Sigmoid colon (tissue), 6 donors: ENCODE measurements at regions not wholly inside any gene's neighbourhood (a gene's known extent, or its start where the extent isn't known, plus 50 kb on each side); places are given as distances from the start of the nearest gene placed in this dataset.
A peak's percentile ranks its signal among the peaks of the same experiment; 100 is the strongest.

ENCODE experiments used
- DNase-seq: peaks from one replicate; pipeline ENCODE4 v3.0.0-alpha.2; 2019
- H3K27ac ChIP-seq, 4 donors: fragments of 200-600 bp; sonication (generic); one replicate each; pipeline ENCODE4 v1.5.1; 2016 to 2019; ENCODE audit warnings: mild to moderate bottlenecking in 1 of 4
- H3K27me3 ChIP-seq, 3 donors: fragments of 200-600 bp; sonication (generic); one replicate each; pipeline ENCODE4 v1.5.1; 2019; ENCODE audit warnings: mild to moderate bottlenecking in 1 of 3
- H3K36me3 ChIP-seq, 4 donors: fragments of 200-600 bp; sonication (generic); one replicate each; pipeline ENCODE4 v1.5.1; 2016 to 2019
- H3K4me1 ChIP-seq, 4 donors: fragments of 200-600 bp; sonication (generic); one replicate each; pipeline ENCODE4 v1.5.1; 2017 to 2019
- H3K4me3 ChIP-seq, 4 donors: fragments of 200-600 bp; sonication (generic); one replicate each; pipeline ENCODE4 v1.5.1; 2017 to 2019; ENCODE audit warnings: mild to moderate bottlenecking in 2 of 4, moderate library complexity in 1 of 4
- H3K9me3 ChIP-seq, 4 donors: fragments of 200-600 bp in 3 of 4; sonication (generic) in 3 of 4; one replicate each; pipeline versions ENCODE4 v1.5.1 to v1.6.1; 2013 to 2019
- CTCF ChIP-seq, 4 experiments: fragments of 450-650 bp in 3 of 4; fragments of 200-600 bp in 1 of 4; IDR thresholded peaks; one replicate each; pipeline ENCODE4 v1.5.1; 2016 to 2019; ENCODE audit warnings: antibody characterized with exemption in 4 of 4, mild to moderate bottlenecking in 3 of 4, moderate library complexity in 2 of 4
- EP300 ChIP-seq, 4 donors: sonication (generic); formaldehyde crosslinking; IDR thresholded peaks; one replicate each; pipeline ENCODE4 v1.6.1; 2017; ENCODE audit warnings: antibody characterized with exemption in 4 of 4
- POLR2A ChIP-seq, 2 donors: fragments of 450-650 bp; IDR thresholded peaks; one replicate each; pipeline ENCODE4 v1.6.1; 2016; ENCODE audit warnings: antibody characterized with exemption in 2 of 2, mild to moderate bottlenecking in 2 of 2, moderate library complexity in 2 of 2
- POLR2AphosphoS5 ChIP-seq, 4 donors: sonication (generic); formaldehyde crosslinking; IDR thresholded peaks; one replicate each; pipeline ENCODE4 v1.6.1; 2017; ENCODE audit warnings: antibody characterized with exemption in 4 of 4
- WGBS, 2 donors: extraction: QIAGEN DNeasy Blood & Tissue Kit; methylation state at CpG; one replicate each; pipeline ENCODE4 v1.1.7; 2013; 5-methylcytosine and 5-hydroxymethylcytosine counted together
- intact Hi-C: fragments of 100-400 bp; cut with DNase I; formaldehyde crosslinking; loops from one replicate; pipeline ENCODE4 v1.15.1; 2023
- donor health status: healthy with polysubstance abuse.
- donor health status: healthy.

GRCh38 chr21:41596241-41596925, 88.4 kb upstream of the TMPRSS2 start:
- no peak for DNase-seq
- TF ChIP-seq POLR2A (IDR thresholded peaks at IDR 0.05) (no peak), EP300 (IDR thresholded peaks at IDR 0.05) (no peak), CTCF (IDR thresholded peaks at IDR 0.05) (peak in 1 of 4 experiments; percentile 5)
- Histone ChIP-seq H3K4me1 (peaks cover 0 to 3% (median 1%) of the 10 kb centered on the region in 4 donors), H3K4me3 (no peak overlapping the region), H3K9me3 (no peaks in the 10 kb centered on the region), H3K27me3 (no peaks in the 10 kb centered on the region), H3K36me3 (no peaks in the 10 kb centered on the region), H3K27ac (no peak overlapping the region)
- intact Hi-C loops, result no loop called here
- 89 to 92% methylated on average over 14 of the region's 14 CpGs for WGBS, 2 donors

GRCh38 chr21:41594268-41594667, 86.3 kb upstream of the TMPRSS2 start:
- Histone ChIP-seq H3K4me1 (no peaks in the 10 kb centered on the region), H3K27me3 (no peaks in the 10 kb centered on the region), H3K36me3 (no peaks in the 10 kb centered on the region), H3K9me3 (no peaks in the 10 kb centered on the region), H3K4me3 (no peak overlapping the region), H3K27ac (no peak overlapping the region)
- TF ChIP-seq POLR2A (IDR thresholded peaks at IDR 0.05), result no peak
- no peak for TF ChIP-seq POLR2AphosphoS5 (IDR thresholded peaks at IDR 0.05)
- TF ChIP-seq CTCF (IDR thresholded peaks at IDR 0.05), result no peak
- no peak for TF ChIP-seq EP300 (IDR thresholded peaks at IDR 0.05)
- intact Hi-C loops, result no loop called here
- WGBS, 2 donors, result 64 to 66% methylated on average over 5 of the region's 5 CpGs
- DNase-seq, result no peak

DNA sequence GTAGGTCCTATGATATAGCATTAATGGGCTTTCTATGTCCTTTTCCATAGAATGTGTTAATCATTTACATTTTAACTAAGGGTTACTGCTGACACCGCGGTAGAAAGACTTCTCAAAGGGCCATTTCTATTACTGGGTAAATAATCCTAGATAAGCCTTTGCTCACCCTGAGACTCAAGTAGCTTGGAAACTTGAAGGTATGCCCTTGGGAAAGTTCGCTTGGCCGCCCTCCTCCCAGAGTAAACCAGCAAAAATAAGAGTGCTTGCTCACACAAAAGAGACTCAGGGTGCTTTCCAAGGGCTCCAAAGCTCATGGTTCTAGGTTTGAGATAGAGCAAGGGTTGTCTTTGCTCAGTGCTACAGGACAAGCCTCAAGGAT, 85.8 kb upstream of the TMPRSS2 start:
- no peak overlapping the region for H3K27ac ChIP-seq
- intact Hi-C loops, result no loop called here
- H3K27me3 ChIP-seq, result no peaks in the 10 kb centered on the region
- no peak for DNase-seq
- TF ChIP-seq CTCF (IDR thresholded peaks at IDR 0.05) (no peak), POLR2AphosphoS5 (IDR thresholded peaks at IDR 0.05) (no peak), EP300 (IDR thresholded peaks at IDR 0.05) (no peak), POLR2A (IDR thresholded peaks at IDR 0.05) (no peak)
- no peaks in the 10 kb centered on the region for H3K4me1 ChIP-seq
- H3K36me3 ChIP-seq, result no peaks in the 10 kb centered on the region
- H3K4me3 ChIP-seq, result no peak overlapping the region
- WGBS, 2 donors, result 16 to 52% methylated on average over 4 of the region's 4 CpGs
- no peaks in the 10 kb centered on the region for H3K9me3 ChIP-seq

- TF ChIP-seq EP300 (IDR thresholded peaks at IDR 0.05) (no peak), CTCF (IDR thresholded peaks at IDR 0.05) (no peak), POLR2AphosphoS5 (IDR thresholded peaks at IDR 0.05) (no peak), POLR2A (IDR thresholded peaks at IDR 0.05) (no peak)
- H3K4me1 ChIP-seq, result no peaks in the 10 kb centered on the region
- intact Hi-C loops, result no loop called here
- H3K9me3 ChIP-seq, result peaks cover 0 to 2% (median 0%) of the 10 kb centered on the region in 4 donors
- no peak overlapping the region for H3K27ac ChIP-seq
- no peaks in the 10 kb centered on the region for H3K36me3 ChIP-seq
- no peaks in the 10 kb centered on the region for H3K27me3 ChIP-seq
- 25 to 66% methylated on average over 12 of the region's 12 CpGs for WGBS, 2 donors
- DNase-seq, result no peak
- H3K4me3 ChIP-seq, result no peak overlapping the region
Observed at GRCh38 chr21:41593051-41593759, 85.2 kb upstream of the TMPRSS2 start.
